Spleen (tissue), 11 donors: ENCODE measurements at regions not wholly inside any gene's neighbourhood (a gene's known extent, or its start where the extent isn't known, plus 50 kb on each side); places are given as distances from the start of the nearest gene placed in this dataset.
A peak's percentile ranks its signal among the peaks of the same experiment; 100 is the strongest.

Source experiments
- DNase-seq: peaks from one replicate; pipeline ENCODE4 v3.0.0-alpha.2; 2020
- H3K27ac ChIP-seq, 8 donors: fragments of 200-600 bp; sonication (generic) in 7 of 8; 1 replicate in 4 of 8; 2 replicates in 4 of 8; pipeline versions ENCODE4 v1.5.0 to v1.8.0; 2016 to 2021; ENCODE audit warnings: inconsistent platforms in 4 of 8, mild to moderate bottlenecking in 4 of 8, moderate library complexity in 1 of 8
- H3K27me3 ChIP-seq, 7 donors: fragments of 200-600 bp; sonication (generic) in 6 of 7; replicated peaks in 1 of 7; 1 replicate in 4 of 7; 2 replicates in 3 of 7; pipeline versions ENCODE4 v1.5.0 to v1.8.0; 2016 to 2021; ENCODE audit warnings: inconsistent platforms in 3 of 7, mild to moderate bottlenecking in 1 of 7
- H3K36me3 ChIP-seq, 6 donors: fragments of 200-600 bp; sonication (generic) in 5 of 6; 1 replicate in 4 of 6; 2 replicates in 2 of 6; pipeline versions ENCODE4 v1.5.0 to v1.8.0; 2016 to 2021; ENCODE audit warnings: inconsistent platforms in 2 of 6
- H3K4me1 ChIP-seq, 6 donors: fragments of 200-600 bp; sonication (generic) in 5 of 6; 1 replicate in 3 of 6; 2 replicates in 3 of 6; pipeline versions ENCODE4 v1.5.0 to v1.8.0; 2016 to 2021; ENCODE audit warnings: inconsistent platforms in 3 of 6
- H3K4me3 ChIP-seq, 8 donors: fragments of 200-600 bp; sonication (generic) in 7 of 8; 1 replicate in 4 of 8; 2 replicates in 4 of 8; pipeline versions ENCODE4 v1.5.0 to v1.8.0; 2016 to 2021; ENCODE audit warnings: inconsistent platforms in 4 of 8, mild to moderate bottlenecking in 4 of 8, moderate library complexity in 2 of 8
- H3K9me3 ChIP-seq, 8 donors: fragments of 200-600 bp; sonication (generic) in 7 of 8; 1 replicate in 4 of 8; 2 replicates in 4 of 8; pipeline versions ENCODE4 v1.5.0 to v1.8.0; 2016 to 2021; ENCODE audit warnings: inconsistent platforms in 4 of 8
- CTCF ChIP-seq, 11 experiments: fragments of 200-600 bp in 7 of 11; fragments of 450-650 bp in 4 of 11; sonication (generic) in 4 of 11; IDR thresholded peaks in 8 of 11; conservative IDR thresholded peaks in 3 of 11; 1 replicate in 7 of 11; 2 replicates in 4 of 11; pipeline versions ENCODE4 v1.4.0 to v1.8.0; 2016 to 2021; ENCODE audit warnings: antibody characterized with exemption in 11 of 11, inconsistent platforms in 4 of 11, mild to moderate bottlenecking in 1 of 11
- POLR2A ChIP-seq, 3 donors: fragments of 450-650 bp; IDR thresholded peaks; one replicate each; pipeline ENCODE4 v1.5.1; 2017; ENCODE audit warnings: antibody characterized with exemption in 3 of 3, mild to moderate bottlenecking in 1 of 3
- POLR2AphosphoS5 ChIP-seq, 3 donors: sonication (generic); formaldehyde crosslinking; IDR thresholded peaks; one replicate each; pipeline ENCODE4 v1.5.1; 2017; ENCODE audit warnings: antibody characterized with exemption in 3 of 3
- WGBS, 5 donors: extraction: QIAGEN DNeasy Blood & Tissue Kit in 3 of 5; methylation state at CpG; one replicate each; pipeline versions ENCODE4 v1.1.5 to v1.1.7; 2013 to 2018; 5-methylcytosine and 5-hydroxymethylcytosine counted together
- intact Hi-C: fragments of 100-400 bp; cut with DNase I; formaldehyde crosslinking; loops from one replicate; pipeline ENCODE4 v1.15.0; 2023; ENCODE audit warnings: low total_unique reads
- donor health status: healthy with polysubstance abuse.
- donor health status: DM: no; HTN: no; CAD: no; lungs with moderate emphysema.
- donor health status: DM: no; HTN: no; CAD: no.
- donor health status: Bipolar disorder and iron deficiency.
- donor health status: healthy.
- donor health status: DM: no; HTN: no; CAD: no.
- donor health status: DM: yes; HTN: yes; CAD: no.

- no peak for DNase-seq
- intact Hi-C loops: no loop called here
- TF ChIP-seq POLR2A (IDR thresholded peaks at IDR 0.05) (no peak), POLR2AphosphoS5 (IDR thresholded peaks at IDR 0.05) (no peak), CTCF (IDR thresholded peaks at IDR 0.05 in 8 of 11, conservative IDR thresholded peaks at IDR 0.05 in 3 of 11) (no peak)
- Histone ChIP-seq H3K36me3 (no peaks in the 10 kb centered on the region), H3K9me3 (no peaks in the 10 kb centered on the region), H3K4me3 (no peak overlapping the region), H3K27me3 (no peaks in the 10 kb centered on the region), H3K27ac (no peak overlapping the region), H3K4me1 (no peaks in the 10 kb centered on the region)
- WGBS, 5 donors: 71 to 79% (median 77%) methylated on average over 7 of the region's 7 CpGs
These were observed 53.3 kb downstream of the OLFML3 start for GRCh38 chr1:114032271-114033215.

GRCh38 chr1:114033216-114033706 is 54.0 kb downstream of the OLFML3 start:
- WGBS, 5 donors: 33 to 38% (median 34%) methylated on average over 5 of the region's 5 CpGs
- DNase-seq: no peak
- no peak for TF ChIP-seq POLR2A (IDR thresholded peaks at IDR 0.05)
- peak in 5 of 11 experiments; percentile 7 to 44 (median 37) for TF ChIP-seq CTCF (IDR thresholded peaks at IDR 0.05 in 8 of 11, conservative IDR thresholded peaks at IDR 0.05 in 3 of 11)
- no peak for TF ChIP-seq POLR2AphosphoS5 (IDR thresholded peaks at IDR 0.05)

GRCh38 chr1:114033961-114034360 is 54.7 kb downstream of the OLFML3 start:
- no peak for DNase-seq
- no peaks in the 10 kb centered on the region for H3K4me1 ChIP-seq
- H3K4me3 ChIP-seq: no peak overlapping the region
- no peaks in the 10 kb centered on the region for H3K36me3 ChIP-seq
- intact Hi-C loops: no loop called here
- TF ChIP-seq POLR2AphosphoS5 (IDR thresholded peaks at IDR 0.05): no peak
- no peak for TF ChIP-seq POLR2A (IDR thresholded peaks at IDR 0.05)
- TF ChIP-seq CTCF (IDR thresholded peaks at IDR 0.05 in 8 of 11, conservative IDR thresholded peaks at IDR 0.05 in 3 of 11): no peak
- no peak overlapping the region for H3K27ac ChIP-seq
- 58 to 75% (median 72%) methylated on average over 2 of the region's 2 CpGs for WGBS, 5 donors
- H3K27me3 ChIP-seq: no peaks in the 10 kb centered on the region
- no peaks in the 10 kb centered on the region for H3K9me3 ChIP-seq

More at GRCh38 chr1:114033216-114033706, 54.0 kb downstream of the OLFML3 start:
- intact Hi-C loops: no loop called here
- H3K36me3 ChIP-seq: no peaks in the 10 kb centered on the region
- H3K27me3 ChIP-seq: no peaks in the 10 kb centered on the region
- no peak overlapping the region for H3K27ac ChIP-seq
- no peaks in the 10 kb centered on the region for H3K4me1 ChIP-seq
- no peak overlapping the region for H3K4me3 ChIP-seq
- H3K9me3 ChIP-seq: no peaks in the 10 kb centered on the region

GRCh38 chr1:114034567-114035303 is 55.5 kb downstream of the OLFML3 start:
- Histone ChIP-seq H3K27me3 (no peaks in the 10 kb centered on the region), H3K4me1 (no peaks in the 10 kb centered on the region), H3K4me3 (no peak overlapping the region), H3K36me3 (no peaks in the 10 kb centered on the region), H3K27ac (no peak overlapping the region), H3K9me3 (no peaks in the 10 kb centered on the region)
- DNase-seq: no peak
- WGBS, 5 donors: 69 to 79% (median 75%) methylated on average over 8 of the region's 8 CpGs
- intact Hi-C loops: no loop called here
- no peak for TF ChIP-seq CTCF (IDR thresholded peaks at IDR 0.05 in 8 of 11, conservative IDR thresholded peaks at IDR 0.05 in 3 of 11)
- no peak for TF ChIP-seq POLR2A (IDR thresholded peaks at IDR 0.05)
- TF ChIP-seq POLR2AphosphoS5 (IDR thresholded peaks at IDR 0.05): no peak
